OCI-LY7 (cell line): ENCODE measurements at regions not wholly inside any gene's neighbourhood (a gene's known extent, or its start where the extent isn't known, plus 50 kb on each side); places are given as distances from the start of the nearest gene placed in this dataset.

Source experiments
- BruUV-seq: library from RNA; stranded (reverse); fragments of 400-500 nt; replicated peaks from 2 replicates; lab custom pipeline; 2021; lab: Mats Ljungman, UMichigan
- CTCF ChIA-PET: fragments of 300-600 bp; sonication (Branson Sonifier 250); formaldehyde crosslinking; loops from one replicate; lab custom pipeline; 2022; ENCODE audit warnings: antibody characterized with exemption; ENCODE audit not compliant: unreplicated experiment; lab: Charles Lee
- POLR2A ChIA-PET: fragments of 300-600 bp; sonication (Branson Sonifier 250); formaldehyde crosslinking; loops from one replicate; lab custom pipeline; 2022; ENCODE audit warnings: antibody characterized with exemption; lab: Charles Lee
- DNase-seq: peaks from one replicate; pipeline ENCODE4 v3.0.0-alpha.2; 2015; ENCODE audit warnings: low spot score
- H2AFZ ChIP-seq: fragments of 200-600 bp; sonication (generic), shearing (Covaris generic); 2 replicates; pipeline ENCODE4 v1.6.1; 2014; ENCODE audit warnings: mild to moderate bottlenecking, antibody characterized with exemption, low read length, moderate library complexity
- H3K27ac ChIP-seq: fragments of 200-600 bp; sonication (generic); 2 replicates; pipeline ENCODE4 v1.5.1; 2014; ENCODE audit warnings: mixed run types, low read depth, mild to moderate bottlenecking, moderate library complexity, low read length, inconsistent platforms; ENCODE audit not compliant: poor library complexity, severe bottlenecking
- H3K36me3 ChIP-seq: fragments of 200-600 bp; sonication (generic); 2 replicates; pipeline ENCODE4 v1.6.1; 2014; ENCODE audit warnings: mild to moderate bottlenecking, antibody characterized with exemption, low read length, moderate library complexity, mixed read lengths; ENCODE audit not compliant: insufficient read depth
- H3K4me1 ChIP-seq: fragments of 200-600 bp; sonication (generic); 2 replicates; pipeline ENCODE4 v1.5.1; 2014; ENCODE audit warnings: mild to moderate bottlenecking, low read length; ENCODE audit not compliant: insufficient read depth, poor library complexity, severe bottlenecking
- H3K4me2 ChIP-seq: fragments of 200-600 bp; sonication (generic); 2 replicates; pipeline ENCODE4 v1.6.1; 2014; ENCODE audit warnings: mild to moderate bottlenecking, low read length
- H3K4me3 ChIP-seq: fragments of 200-600 bp; sonication (generic); 2 replicates; pipeline ENCODE4 v1.5.1; 2014; ENCODE audit warnings: mild to moderate bottlenecking, low read depth, low read length; ENCODE audit not compliant: poor library complexity, severe bottlenecking
- H3K79me2 ChIP-seq: fragments of 200-600 bp; sonication (generic); 2 replicates; pipeline ENCODE4 v1.6.1; 2016; ENCODE audit warnings: low read depth, mild to moderate bottlenecking, low read length, moderate library complexity, mixed read lengths; ENCODE audit not compliant: insufficient read depth
- H3K9me2 ChIP-seq: fragments of 200-600 bp; sonication (generic); 2 replicates; pipeline ENCODE4 v1.6.1; 2016; ENCODE audit warnings: mild to moderate bottlenecking, low read length, mixed read lengths; ENCODE audit not compliant: insufficient read depth
- H3K9me3 ChIP-seq: fragments of 200-600 bp; sonication (generic); 2 replicates; pipeline ENCODE4 v1.6.1; 2014; ENCODE audit warnings: mild to moderate bottlenecking, mixed run types, low read length, mixed read lengths
- H4K20me1 ChIP-seq: fragments of 200-600 bp; sonication (generic); 2 replicates; pipeline ENCODE4 v1.6.1; 2014; ENCODE audit warnings: mild to moderate bottlenecking, antibody characterized with exemption, low read length, moderate library complexity, mixed read lengths; ENCODE audit not compliant: insufficient read depth
- EZH2phosphoT487 ChIP-seq: fragments of 200-600 bp; sonication (generic); IDR thresholded peaks from 2 replicates; pipeline ENCODE4 v1.6.1; 2018; ENCODE audit warnings: low read depth, borderline replicate concordance, mild to moderate bottlenecking, mixed run types, antibody characterized with exemption, low read length, moderate library complexity, mixed read lengths
- intact Hi-C: fragments of 100-400 bp; cut with micrococcal nuclease; formaldehyde crosslinking; loops from one replicate; pipeline ENCODE4 v1.10.0; 2022; ENCODE audit not compliant: unreplicated experiment
- TF ChIP-seq, protein P1 (sequence below): fragments of 200-600 bp; sonication (generic); conservative IDR thresholded peaks from 2 replicates; pipeline ENCODE4 v1.5.1; 2014; ENCODE audit warnings: mild to moderate bottlenecking, antibody characterized with exemption, low read length, moderate library complexity, mixed read lengths

DNA sequence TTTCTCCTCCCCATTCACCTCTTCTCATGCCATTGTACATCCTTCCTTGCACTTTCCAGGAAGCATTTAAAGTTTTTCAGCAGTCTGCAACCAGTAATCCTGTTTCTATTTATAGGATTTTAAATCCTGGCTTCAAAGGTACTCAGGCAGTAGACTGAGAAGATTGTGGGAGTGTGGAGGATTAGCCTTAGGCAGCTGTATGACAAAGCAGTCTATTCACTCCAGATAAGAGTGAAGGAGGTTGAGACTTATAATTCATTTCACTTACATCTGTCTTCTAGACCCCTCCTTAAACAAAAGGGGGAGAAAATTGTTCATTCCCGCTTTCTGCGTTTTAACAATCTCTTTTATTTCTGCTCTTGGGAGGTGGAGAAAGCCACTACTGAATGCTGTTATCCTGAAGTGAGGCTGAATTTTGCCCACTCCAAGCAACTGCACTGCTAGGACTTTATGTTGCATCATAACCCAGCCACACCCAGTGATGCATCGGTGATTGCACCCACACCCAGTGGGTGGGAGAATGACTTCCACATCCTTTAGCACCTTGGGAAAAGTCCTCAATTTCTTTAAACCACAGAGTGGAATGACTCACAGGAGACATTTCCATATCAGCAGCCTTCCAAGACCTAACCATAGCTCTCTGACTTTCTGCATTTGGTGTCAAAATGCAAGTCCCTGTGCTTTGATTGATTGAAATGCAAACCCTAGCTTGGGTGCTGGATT, 382.5 kb upstream of the ATP2B1 start:
- no peaks in the 10 kb centered on the region for H3K9me2 ChIP-seq
- TF ChIP-seq EZH2phosphoT487, result no peak
- TF ChIP-seq, protein P1, sequence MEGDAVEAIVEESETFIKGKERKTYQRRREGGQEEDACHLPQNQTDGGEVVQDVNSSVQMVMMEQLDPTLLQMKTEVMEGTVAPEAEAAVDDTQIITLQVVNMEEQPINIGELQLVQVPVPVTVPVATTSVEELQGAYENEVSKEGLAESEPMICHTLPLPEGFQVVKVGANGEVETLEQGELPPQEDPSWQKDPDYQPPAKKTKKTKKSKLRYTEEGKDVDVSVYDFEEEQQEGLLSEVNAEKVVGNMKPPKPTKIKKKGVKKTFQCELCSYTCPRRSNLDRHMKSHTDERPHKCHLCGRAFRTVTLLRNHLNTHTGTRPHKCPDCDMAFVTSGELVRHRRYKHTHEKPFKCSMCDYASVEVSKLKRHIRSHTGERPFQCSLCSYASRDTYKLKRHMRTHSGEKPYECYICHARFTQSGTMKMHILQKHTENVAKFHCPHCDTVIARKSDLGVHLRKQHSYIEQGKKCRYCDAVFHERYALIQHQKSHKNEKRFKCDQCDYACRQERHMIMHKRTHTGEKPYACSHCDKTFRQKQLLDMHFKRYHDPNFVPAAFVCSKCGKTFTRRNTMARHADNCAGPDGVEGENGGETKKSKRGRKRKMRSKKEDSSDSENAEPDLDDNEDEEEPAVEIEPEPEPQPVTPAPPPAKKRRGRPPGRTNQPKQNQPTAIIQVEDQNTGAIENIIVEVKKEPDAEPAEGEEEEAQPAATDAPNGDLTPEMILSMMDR, result no peak
- H3K36me3 ChIP-seq, result no peaks in the 10 kb centered on the region
- peaks cover 10% of the 10 kb centered on the region for H3K4me1 ChIP-seq
- no peaks in the 10 kb centered on the region for H4K20me1 ChIP-seq
- H3K27ac ChIP-seq, result no peak overlapping the region
- intact Hi-C loops, result no loop called here
- H3K4me2 ChIP-seq, result no peak overlapping the region
- no peaks in the 10 kb centered on the region for H3K79me2 ChIP-seq
- ChIA-PET CTCF (no interaction called here), POLR2A (interaction anchor here (1.1 kb wide), 1 partner anchor 14 kb away, joined by 5 read pairs; no protein-coding TSS in a partner anchor)
- no peak overlapping the region for H3K4me3 ChIP-seq
- H3K9me3 ChIP-seq, result no peaks in the 10 kb centered on the region
- peak overlapping the region; percentile 35 for H2AFZ ChIP-seq
- no peak for DNase-seq
- no TSS peak for BruUV-seq

GRCh38 chr12:90086281-90086680, 377.6 kb upstream of the ATP2B1 start:
- intact Hi-C loops, result no loop called here
- H3K9me3 ChIP-seq, result no peaks in the 10 kb centered on the region
- no peak overlapping the region for H3K27ac ChIP-seq
- peaks cover 10% of the 10 kb centered on the region for H3K4me1 ChIP-seq
- H3K36me3 ChIP-seq, result no peaks in the 10 kb centered on the region
- no peak overlapping the region for H3K4me3 ChIP-seq
- no peak for DNase-seq
- peak overlapping the region; percentile 23; the same call in 1 of the 2 replicates for H2AFZ ChIP-seq
- H3K9me2 ChIP-seq, result no peaks in the 10 kb centered on the region
- POLR2A ChIA-PET, result interaction anchor here (0.5 to 2.5 kb wide), 5 partner anchors 10 to 380 kb away, joined by 3 to 17 read pairs (median 3); no protein-coding TSS in a partner anchor
- H3K79me2 ChIP-seq, result no peaks in the 10 kb centered on the region
- H3K4me2 ChIP-seq, result no peak overlapping the region
- TF ChIP-seq, protein P1, result no peak
- no peak for TF ChIP-seq EZH2phosphoT487
- CTCF ChIA-PET, result no interaction called here
- no peaks in the 10 kb centered on the region for H4K20me1 ChIP-seq
- BruUV-seq, result no TSS peak
